ENCODE measurements at regions not wholly inside any gene's neighbourhood (a gene's known extent, or its start where the extent isn't known, plus 50 kb on each side); places are given as distances from the start of the nearest gene placed in this dataset.

- no peak overlapping the region for H2AK5ac ChIP-seq (ENCODE audit: insufficient read length, low read length)
- H2BK120ac ChIP-seq (ENCODE audit: low read depth, low read length, poor library complexity, severe bottlenecking), result no peak overlapping the region
- no peak overlapping the region for H2BK5ac ChIP-seq (ENCODE audit: insufficient read length, low read length)
- no peak overlapping the region for H3K4me2 ChIP-seq (ENCODE audit: insufficient read depth, insufficient read length, low read length)
- no peaks in the 10 kb centered on the region for H3K36me3 Mint-ChIP-seq (ENCODE audit: insufficient read depth in 1 of 3, low read depth in 3 of 3)
- no peak overlapping the region for H3K23ac ChIP-seq (ENCODE audit: insufficient read length, low read depth, low read length)
- H3K27me3 ChIP-seq (ENCODE audit: insufficient read depth, low read length), result no peaks in the 10 kb centered on the region
- H3K9me3 ChIP-seq (ENCODE audit: control insufficient read depth, low read depth, low read length), result no peaks in the 10 kb centered on the region
- H3K18ac ChIP-seq (ENCODE audit: insufficient read length, low read depth, low read length), result no peak overlapping the region
- no peaks in the 10 kb centered on the region for H3K79me2 ChIP-seq (ENCODE audit: insufficient read depth, low read length)
- no peak overlapping the region for H2BK15ac ChIP-seq (ENCODE audit: low read depth, low read length)
- H3K79me1 ChIP-seq (ENCODE audit: insufficient read depth, low read depth, low read length, poor library complexity, severe bottlenecking), result no peaks in the 10 kb centered on the region
- H3K4ac ChIP-seq (ENCODE audit: low read depth, low read length), result no peak overlapping the region
- no peak overlapping the region for H4K91ac ChIP-seq (ENCODE audit: insufficient read length, low read depth, low read length)
- DNase-seq, result no peak
- WGBS (ENCODE audit: extremely low coverage, insufficient read length, low lambda C conversion rate), result no CpG with 5 or more reads among the region's 3 CpGs
- no peak overlapping the region for H2BK20ac ChIP-seq (ENCODE audit: low read depth, low read length, poor library complexity, severe bottlenecking)
- no peaks in the 10 kb centered on the region for H4K20me1 ChIP-seq (ENCODE audit: control insufficient read depth, insufficient read depth, insufficient read length)
- no peak overlapping the region for H3K9ac ChIP-seq (ENCODE audit: extremely low read depth, insufficient read length, low read length)
- no peak overlapping the region for H2AFZ ChIP-seq (ENCODE audit: low read length)
- H2BK12ac ChIP-seq (ENCODE audit: insufficient read length, low read depth, low read length), result no peak overlapping the region
- H3K23me2 ChIP-seq (ENCODE audit: insufficient read length, low read depth, low read length, poor library complexity, severe bottlenecking), result no peaks in the 10 kb centered on the region
- no peak overlapping the region for H4K5ac ChIP-seq (ENCODE audit: insufficient read length, low read depth, low read length)
- no peak for TF ChIP-seq CTCF (conservative IDR thresholded peaks at IDR 0.05)
- H4K8ac ChIP-seq (replicated peaks; ENCODE audit: insufficient read length, low read depth, low read length), result no peak overlapping the region
- H3K4me1 ChIP-seq (ENCODE audit: insufficient read depth, low read length), result no peaks in the 10 kb centered on the region
- H3K9me3 Mint-ChIP-seq, result no peaks in the 10 kb centered on the region
- H3K4me3 Mint-ChIP-seq, result no peak overlapping the region
- no peaks in the 10 kb centered on the region for H3K27me3 Mint-ChIP-seq (ENCODE audit: low read depth)
- H3K56ac ChIP-seq (ENCODE audit: insufficient read length, low read depth, low read length), result no peak overlapping the region
- H3K27ac Mint-ChIP-seq, result no peak overlapping the region
- no peak overlapping the region for H3K14ac ChIP-seq (ENCODE audit: insufficient read depth, low read length)
- H3T11ph ChIP-seq (ENCODE audit: low read length), result no peak overlapping the region
- peaks cover 0 to 2% of the 10 kb centered on the region in 2 experiments; a peak in 1 of 4 replicates for H3K4me1 Mint-ChIP-seq
- H3K27ac ChIP-seq (ENCODE audit: insufficient read length, low read depth, low read length), result no peak overlapping the region
Measured at GRCh38 chr3:110413266-110413665, 658.4 kb upstream of the NECTIN3 start.

Measured in H9 (cell line).